Left lung (tissue), 4 donors: ENCODE measurements at regions not wholly inside any gene's neighbourhood (a gene's known extent, or its start where the extent isn't known, plus 50 kb on each side); places are given as distances from the start of the nearest gene placed in this dataset.

Experiments used
- ATAC-seq: fragments of 200-7000 bp; cut with Tn5 transposase; one replicate; pipeline ENCODE4 v1.9.1; 2020; ENCODE audit warnings: moderate library complexity
- DNase-seq, 4 donors: peaks; one replicate each; pipeline ENCODE4 v3.0.0-alpha.2; 2013 to 2020
- H3K27ac ChIP-seq, 2 donors: fragments of 200-600 bp; sonication (generic) in 1 of 2; one replicate each; pipeline versions ENCODE4 v1.5.0 to v1.8.0; 2020 to 2021
- H3K27me3 ChIP-seq, 2 donors: fragments of 200-600 bp; sonication (generic) in 1 of 2; one replicate each; pipeline versions ENCODE4 v1.5.0 to v1.8.0; 2020 to 2021
- H3K36me3 ChIP-seq, 2 donors: fragments of 200-600 bp; sonication (generic) in 1 of 2; one replicate each; pipeline versions ENCODE4 v1.5.0 to v1.8.0; 2020 to 2021
- H3K4me1 ChIP-seq, 2 donors: fragments of 200-600 bp; one replicate each; pipeline ENCODE4 v1.8.0; 2021
- H3K4me3 ChIP-seq, 2 donors: fragments of 200-600 bp; sonication (generic) in 1 of 2; one replicate each; pipeline versions ENCODE4 v1.5.0 to v1.8.0; 2020 to 2021; ENCODE audit warnings: mild to moderate bottlenecking in 1 of 2
- H3K9me3 ChIP-seq, 2 donors: fragments of 200-600 bp; sonication (generic) in 1 of 2; one replicate each; pipeline versions ENCODE4 v1.5.0 to v1.8.0; 2020 to 2021
- intact Hi-C, 2 donors: fragments of 100-400 bp; cut with DNase I; formaldehyde crosslinking; loops; one replicate each; pipeline versions ENCODE4 v1.11.2 to v1.14.2; 2022
- TF ChIP-seq, protein P1 (sequence below), 2 donors: fragments of 200-600 bp; sonication (generic) in 1 of 2; IDR thresholded peaks; one replicate each; pipeline versions ENCODE4 v1.5.0 to v1.8.0; 2021; ENCODE audit warnings: antibody characterized with exemption in 2 of 2
- donor health status: DM: no; HTN: yes; CAD: no.
- donor health status: DM: no; HTN: no; CAD: no.

DNA sequence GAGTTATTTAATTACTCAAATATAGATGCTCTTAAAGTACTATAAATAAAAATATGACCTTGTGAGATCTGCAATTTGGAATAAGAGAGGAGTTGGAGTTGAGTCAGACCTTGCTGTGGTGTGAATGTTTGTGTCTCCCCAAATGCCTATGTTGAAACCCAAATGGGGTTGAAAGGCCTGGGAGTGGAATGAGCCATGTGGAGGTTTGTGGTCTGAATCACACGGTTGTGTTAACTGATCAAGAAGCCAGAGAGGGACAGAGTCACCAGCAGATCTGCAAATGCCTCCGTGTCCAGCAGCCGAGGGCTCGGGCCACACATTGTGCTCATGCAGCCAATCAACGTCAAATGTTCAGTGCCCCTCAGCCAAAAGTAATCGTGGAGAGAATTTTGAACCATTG, 404.4 kb downstream of the ICE1 start:
- no peak overlapping the region for H3K27ac ChIP-seq
- intact Hi-C loops: no loop called here
- ATAC-seq: no peak
- H3K4me1 ChIP-seq: no peaks in the 10 kb centered on the region
- no peak overlapping the region for H3K4me3 ChIP-seq
- TF ChIP-seq, protein P1, sequence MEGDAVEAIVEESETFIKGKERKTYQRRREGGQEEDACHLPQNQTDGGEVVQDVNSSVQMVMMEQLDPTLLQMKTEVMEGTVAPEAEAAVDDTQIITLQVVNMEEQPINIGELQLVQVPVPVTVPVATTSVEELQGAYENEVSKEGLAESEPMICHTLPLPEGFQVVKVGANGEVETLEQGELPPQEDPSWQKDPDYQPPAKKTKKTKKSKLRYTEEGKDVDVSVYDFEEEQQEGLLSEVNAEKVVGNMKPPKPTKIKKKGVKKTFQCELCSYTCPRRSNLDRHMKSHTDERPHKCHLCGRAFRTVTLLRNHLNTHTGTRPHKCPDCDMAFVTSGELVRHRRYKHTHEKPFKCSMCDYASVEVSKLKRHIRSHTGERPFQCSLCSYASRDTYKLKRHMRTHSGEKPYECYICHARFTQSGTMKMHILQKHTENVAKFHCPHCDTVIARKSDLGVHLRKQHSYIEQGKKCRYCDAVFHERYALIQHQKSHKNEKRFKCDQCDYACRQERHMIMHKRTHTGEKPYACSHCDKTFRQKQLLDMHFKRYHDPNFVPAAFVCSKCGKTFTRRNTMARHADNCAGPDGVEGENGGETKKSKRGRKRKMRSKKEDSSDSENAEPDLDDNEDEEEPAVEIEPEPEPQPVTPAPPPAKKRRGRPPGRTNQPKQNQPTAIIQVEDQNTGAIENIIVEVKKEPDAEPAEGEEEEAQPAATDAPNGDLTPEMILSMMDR (IDR thresholded peaks at IDR 0.05): no peak
- H3K27me3 ChIP-seq: no peaks in the 10 kb centered on the region
- H3K36me3 ChIP-seq: no peaks in the 10 kb centered on the region
- H3K9me3 ChIP-seq: no peaks in the 10 kb centered on the region
- no peak for DNase-seq

DNA sequence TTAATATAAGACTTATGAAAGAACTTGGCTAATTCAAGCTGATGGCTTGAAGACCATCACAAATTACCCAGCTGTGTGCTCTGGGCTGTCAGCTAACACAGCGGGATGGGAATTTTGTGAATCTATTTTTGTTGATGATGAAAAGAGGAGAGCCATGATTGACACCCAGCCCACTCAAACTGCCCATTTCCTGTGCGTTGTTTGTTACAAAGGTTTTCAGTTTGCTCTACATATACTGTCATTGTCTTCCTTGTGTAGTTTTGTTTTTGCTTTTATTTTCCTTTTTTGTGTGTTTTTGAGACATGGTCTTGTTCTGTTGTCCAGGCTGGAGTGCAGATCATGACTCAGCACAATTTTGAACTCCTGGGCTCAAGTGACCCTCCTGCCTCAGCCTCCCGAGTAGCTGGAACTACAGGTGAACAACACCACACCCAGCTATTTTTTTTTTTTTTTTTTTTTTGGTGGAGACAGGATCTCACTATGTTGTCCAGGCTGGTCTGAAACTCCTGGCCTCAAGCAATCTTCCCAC, 400.3 kb downstream of the ICE1 start:
- intact Hi-C loops: no loop called here
- DNase-seq (no peak), ATAC-seq (no peak)
- TF ChIP-seq, protein P1 (IDR thresholded peaks at IDR 0.05): no peak
- H3K9me3 ChIP-seq: no peaks in the 10 kb centered on the region
- no peaks in the 10 kb centered on the region for H3K27me3 ChIP-seq
- H3K4me3 ChIP-seq: no peak overlapping the region
- no peaks in the 10 kb centered on the region for H3K4me1 ChIP-seq
- no peak overlapping the region for H3K27ac ChIP-seq
- H3K36me3 ChIP-seq: no peaks in the 10 kb centered on the region

DNA sequence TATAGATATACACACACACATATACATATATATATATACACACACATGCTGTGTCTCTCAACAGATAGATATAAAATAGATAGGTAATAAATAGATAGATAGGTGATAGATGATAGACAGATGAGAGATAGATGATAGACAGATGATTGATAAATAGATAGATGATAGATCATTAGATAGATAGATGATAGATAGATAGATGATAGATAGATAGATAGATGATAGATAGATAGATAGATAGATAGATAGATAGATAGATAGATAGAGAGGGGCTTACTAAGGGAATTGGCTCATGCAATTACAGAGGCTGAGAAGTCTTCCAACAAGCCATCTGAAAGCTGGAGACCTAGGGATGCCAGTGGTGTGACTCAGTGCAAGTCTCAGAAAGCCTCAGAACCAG, 394.5 kb downstream of the ICE1 start:
- H3K4me1 ChIP-seq: no peaks in the 10 kb centered on the region
- no peak overlapping the region for H3K4me3 ChIP-seq
- no peaks in the 10 kb centered on the region for H3K36me3 ChIP-seq
- no peak for ATAC-seq
- H3K27ac ChIP-seq: no peak overlapping the region
- no peaks in the 10 kb centered on the region for H3K9me3 ChIP-seq
- TF ChIP-seq, protein P1 (IDR thresholded peaks at IDR 0.05): no peak
- no peak for DNase-seq
- intact Hi-C loops: no loop called here
- H3K27me3 ChIP-seq: no peaks in the 10 kb centered on the region

DNA sequence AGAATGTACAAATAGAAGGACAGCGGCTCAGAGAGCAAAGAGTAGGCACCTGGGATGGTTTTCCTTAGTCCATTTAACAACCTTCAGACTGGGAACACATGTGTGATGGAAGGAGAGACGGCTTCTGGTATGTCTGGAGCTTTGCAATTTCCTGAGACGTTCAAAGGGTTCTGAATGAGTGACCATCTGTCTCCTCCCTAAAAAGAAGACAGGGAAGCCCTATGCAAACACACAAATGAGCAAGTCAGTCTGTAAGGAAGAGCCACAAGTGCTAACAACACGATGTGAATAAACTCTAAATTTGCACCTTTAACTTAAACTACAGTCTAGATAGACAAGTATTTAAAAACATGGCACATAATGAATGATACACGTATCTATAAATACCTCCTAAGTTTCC, 391.0 kb downstream of the ICE1 start:
- Histone ChIP-seq H3K4me3 (no peak overlapping the region), H3K9me3 (no peaks in the 10 kb centered on the region), H3K27ac (no peak overlapping the region), H3K36me3 (no peaks in the 10 kb centered on the region), H3K27me3 (no peaks in the 10 kb centered on the region), H3K4me1 (no peaks in the 10 kb centered on the region)
- intact Hi-C loops: no loop called here
- TF ChIP-seq, protein P1 (IDR thresholded peaks at IDR 0.05): no peak
- no peak for DNase-seq
- ATAC-seq: no peak

DNA sequence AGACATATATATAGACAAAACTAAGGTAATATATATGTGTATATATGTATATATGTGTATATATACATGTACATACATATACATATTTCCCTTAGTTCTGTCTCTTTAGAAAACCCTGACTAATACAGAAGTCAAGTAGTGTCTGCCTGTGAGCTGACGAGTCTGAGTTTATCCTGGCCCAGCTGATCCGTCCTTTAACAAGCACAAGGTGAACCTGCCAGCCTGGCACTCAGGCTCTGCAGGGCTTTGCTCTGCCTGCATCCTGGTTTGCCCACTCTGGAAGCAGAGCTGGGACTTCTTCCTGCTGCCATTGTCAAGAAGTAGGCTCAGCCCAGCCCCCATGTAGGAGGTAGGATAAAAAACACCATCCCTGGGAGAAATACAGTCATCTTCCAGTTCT, 388.0 kb downstream of the ICE1 start:
- ATAC-seq (no peak), DNase-seq (no peak)
- H3K27me3 ChIP-seq: no peaks in the 10 kb centered on the region
- H3K27ac ChIP-seq: no peak overlapping the region
- no peak overlapping the region for H3K4me3 ChIP-seq
- TF ChIP-seq, protein P1 (IDR thresholded peaks at IDR 0.05): no peak
- H3K4me1 ChIP-seq: no peaks in the 10 kb centered on the region
- no peaks in the 10 kb centered on the region for H3K9me3 ChIP-seq
- intact Hi-C loops: no loop called here
- no peaks in the 10 kb centered on the region for H3K36me3 ChIP-seq
